Kidney (tissue), 13 donors: ENCODE measurements at regions not wholly inside any gene's neighbourhood (a gene's known extent, or its start where the extent isn't known, plus 50 kb on each side); places are given as distances from the start of the nearest gene placed in this dataset.

Experiments used
- DNase-seq, 5 donors: peaks; one replicate each; pipeline ENCODE4 v3.0.0-alpha.2; 2013 to 2020
- FAIRE-seq: peaks from 2 replicates; lab custom pipeline; 2012; peaks lifted over from hg19 to GRCh38; lab: Jason Lieb, UNC
- H3K27ac ChIP-seq, 2 donors: one replicate each; pipeline ENCODE4 v1.7.0; 2013; ENCODE audit warnings: low read depth in 2 of 2, low read length in 2 of 2, inconsistent platforms in 1 of 2
- H3K27me3 ChIP-seq: one replicate; pipeline ENCODE4 v1.7.1; 2013; ENCODE audit warnings: low read length, inconsistent platforms; ENCODE audit not compliant: control insufficient read depth, insufficient read depth
- H3K36me3 ChIP-seq, 3 donors: one replicate each; pipeline versions ENCODE4 v1.7.0 to v1.7.1; 2013; ENCODE audit warnings: low read length in 3 of 3, control low read depth in 1 of 3, inconsistent platforms in 1 of 3; ENCODE audit not compliant: insufficient read depth in 3 of 3, control insufficient read depth in 2 of 3
- H3K4me1 ChIP-seq, 3 donors: one replicate each; pipeline versions ENCODE4 v1.7.0 to v1.7.1; 2013; ENCODE audit warnings: low read length in 3 of 3, inconsistent platforms in 1 of 3, low read depth in 1 of 3; ENCODE audit not compliant: control insufficient read depth in 2 of 3, insufficient read depth in 2 of 3
- H3K4me3 ChIP-seq, 3 donors: one replicate each; pipeline versions ENCODE4 v1.7.0 to v1.8.1; 2013; ENCODE audit warnings: low read length in 3 of 3, control low read depth in 1 of 3, inconsistent platforms in 1 of 3
- H3K9ac ChIP-seq, 3 donors: one replicate each; pipeline versions ENCODE4 v1.7.0 to v1.7.1; 2013; ENCODE audit warnings: low read length in 3 of 3, control low read depth in 1 of 3, inconsistent platforms in 1 of 3
- H3K9me3 ChIP-seq, 3 donors: one replicate each; pipeline versions ENCODE4 v1.7.0 to v1.7.1; 2013; ENCODE audit warnings: low read length in 3 of 3, control low read depth in 1 of 3, inconsistent platforms in 1 of 3; ENCODE audit not compliant: control insufficient read depth in 2 of 3, insufficient read depth in 1 of 3
- CTCF ChIP-seq: IDR thresholded peaks from 3 replicates; pipeline ENCODE4 v1.5.1; 2012; ENCODE audit warnings: mild to moderate bottlenecking, moderate library complexity, borderline replicate concordance; ENCODE audit not compliant: insufficient read depth; ENCODE audit errors: extremely low read depth
- intact Hi-C: fragments of 100-400 bp; cut with DNase I; formaldehyde crosslinking; loops from one replicate; pipeline ENCODE4 v1.11.1; 2022
- donor health status: control.
- donor health status: control.
- donor health status: control.
- donor health status: control.
- donor health status: control.
- donor health status: DM: yes; HTN: yes; CAD: no.
- donor health status: Normal renal cell carcinoma (clear cell type).

DNA sequence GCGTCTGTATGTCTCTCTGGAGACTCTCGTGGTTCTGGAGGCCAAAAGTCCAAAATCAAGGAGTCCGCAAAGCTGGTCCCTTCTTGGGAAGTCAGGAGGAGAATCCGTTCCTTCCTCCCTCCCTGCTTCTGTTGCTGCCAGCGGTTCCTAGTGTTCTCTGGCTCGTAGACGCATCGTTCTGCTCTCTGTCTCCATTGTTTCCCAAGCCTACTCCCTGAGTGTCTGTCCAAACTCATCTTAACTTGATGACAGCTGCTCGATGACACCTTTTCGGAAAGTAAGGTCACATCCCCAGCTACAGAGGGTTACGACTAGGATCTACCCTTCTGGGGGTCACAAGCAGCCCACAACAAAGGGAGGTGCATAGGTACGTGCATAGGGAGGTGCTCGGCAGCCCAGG, 80.7 kb upstream of the FOXF1 start:
- no peak for TF ChIP-seq CTCF
- H3K27me3 ChIP-seq, result no peaks in the 10 kb centered on the region
- no peak overlapping the region for H3K27ac ChIP-seq
- no peak overlapping the region for H3K9ac ChIP-seq
- no peaks in the 10 kb centered on the region for H3K36me3 ChIP-seq
- no peak overlapping the region for H3K4me3 ChIP-seq
- intact Hi-C loops, result no loop called here
- H3K4me1 ChIP-seq, result no peaks in the 10 kb centered on the region
- H3K9me3 ChIP-seq, result no peaks in the 10 kb centered on the region
- no peak for FAIRE-seq
- no peak for DNase-seq

DNA sequence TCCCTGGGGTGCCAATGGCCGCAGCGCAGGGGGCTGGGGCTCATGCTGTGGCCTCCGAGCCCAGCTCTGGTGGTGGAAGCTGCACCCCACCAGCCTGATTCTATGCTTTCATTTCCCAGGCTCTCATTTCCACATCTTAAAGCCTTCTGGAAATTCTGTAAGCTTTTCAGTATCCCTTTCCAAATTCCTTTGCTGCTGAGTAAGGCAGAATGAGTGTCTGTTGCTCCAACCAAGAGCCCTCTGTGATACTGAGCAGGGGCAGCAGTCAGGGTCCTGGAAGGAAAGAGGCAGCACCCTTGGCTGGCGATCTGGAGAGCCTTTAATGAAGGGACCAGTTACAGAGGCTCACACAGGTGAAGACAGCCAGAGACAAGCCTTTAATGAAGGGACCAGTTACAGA, 79.5 kb upstream of the FOXF1 start:
- FAIRE-seq (no peak), DNase-seq (no peak)
- no peaks in the 10 kb centered on the region for H3K36me3 ChIP-seq
- TF ChIP-seq CTCF, result no peak
- H3K4me1 ChIP-seq, result no peaks in the 10 kb centered on the region
- no peak overlapping the region for H3K9ac ChIP-seq
- no peaks in the 10 kb centered on the region for H3K9me3 ChIP-seq
- no peaks in the 10 kb centered on the region for H3K27me3 ChIP-seq
- intact Hi-C loops, result no loop called here
- H3K27ac ChIP-seq, result no peak overlapping the region
- no peak overlapping the region for H3K4me3 ChIP-seq

- no peaks in the 10 kb centered on the region for H3K9me3 ChIP-seq
- intact Hi-C loops, result no loop called here
- H3K27ac ChIP-seq, result no peak overlapping the region
- H3K4me1 ChIP-seq, result no peaks in the 10 kb centered on the region
- DNase-seq (no peak), FAIRE-seq (no peak)
- H3K4me3 ChIP-seq, result no peak overlapping the region
- H3K27me3 ChIP-seq, result no peaks in the 10 kb centered on the region
- no peak overlapping the region for H3K9ac ChIP-seq
- TF ChIP-seq CTCF, result no peak
- H3K36me3 ChIP-seq, result no peaks in the 10 kb centered on the region
These were observed 78.8 kb upstream of the FOXF1 start for GRCh38 chr16:86431540-86431939.

- FAIRE-seq (no peak), DNase-seq (no peak)
- Histone ChIP-seq H3K9me3 (no peaks in the 10 kb centered on the region), H3K4me3 (no peak overlapping the region), H3K27ac (no peak overlapping the region), H3K4me1 (no peaks in the 10 kb centered on the region), H3K36me3 (no peaks in the 10 kb centered on the region), H3K27me3 (no peaks in the 10 kb centered on the region), H3K9ac (no peak overlapping the region)
- intact Hi-C loops, result no loop called here
- no peak for TF ChIP-seq CTCF
These were observed 78.3 kb upstream of the FOXF1 start for GRCh38 chr16:86432048-86432447.
